ENCODE measurements at regions not wholly inside any gene's neighbourhood (a gene's known extent, or its start where the extent isn't known, plus 50 kb on each side); places are given as distances from the start of the nearest gene placed in this dataset.
"Not testable (repeated sequence)": the region's sequence is repeated elsewhere in the genome, so short reads cannot be mapped to it uniquely, and the experiment has no call there.

GRCh38 chr12:12008931-12009611, 61.7 kb upstream of the BCL2L14 start:
- peak in 6 of 10 donors; percentile 4 to 67 (median 27) for DNase-seq
- Mint-ChIP-seq H3K4me1 (peaks cover 41 to 64% (median 62%) of the 10 kb centered on the region in 4 donors), H3K27ac (peak overlapping the region; percentile 25 to 95 (median 85)), H3K36me3 (no peaks in the 10 kb centered on the region), H3K27me3 (peaks cover 0 to 2% (median 0%) of the 10 kb centered on the region in 5 donors), H3K9me3 (peaks cover 0 to 2% (median 0%) of the 10 kb centered on the region in 9 donors), H3K4me3 (peak overlapping the region in 9 of 10 donors; percentile 43 to 92 (median 84))
- POLR2A ChIA-PET, result interaction anchor here (1.1 to 5.0 kb wide), 5 partner anchors 9 to 359 kb away, joined by 3 to 31 read pairs (median 4); partner anchors contain the start of gene ETV6
- ATAC-seq, result peak; percentile 53 to 83

GRCh38 chr12:12009749-12010276, 60.9 kb upstream of the BCL2L14 start:
- H3K36me3 Mint-ChIP-seq, ATAC-seq, H3K27me3 Mint-ChIP-seq, H3K9me3 Mint-ChIP-seq, DNase-seq: not testable (repeated sequence)
- Mint-ChIP-seq H3K4me1 (peaks cover 39 to 67% (median 63%) of the 10 kb centered on the region in 4 donors), H3K27ac (peak overlapping the region; percentile 79 to 95 (median 89)), H3K4me3 (peak overlapping the region; percentile 75 to 92 (median 84))
- POLR2A ChIA-PET, result interaction anchor here (0.5 to 5.0 kb wide), 5 partner anchors 10 to 716 kb away, joined by 3 to 31 read pairs (median 7); partner anchors contain the start of gene ETV6

DNA sequence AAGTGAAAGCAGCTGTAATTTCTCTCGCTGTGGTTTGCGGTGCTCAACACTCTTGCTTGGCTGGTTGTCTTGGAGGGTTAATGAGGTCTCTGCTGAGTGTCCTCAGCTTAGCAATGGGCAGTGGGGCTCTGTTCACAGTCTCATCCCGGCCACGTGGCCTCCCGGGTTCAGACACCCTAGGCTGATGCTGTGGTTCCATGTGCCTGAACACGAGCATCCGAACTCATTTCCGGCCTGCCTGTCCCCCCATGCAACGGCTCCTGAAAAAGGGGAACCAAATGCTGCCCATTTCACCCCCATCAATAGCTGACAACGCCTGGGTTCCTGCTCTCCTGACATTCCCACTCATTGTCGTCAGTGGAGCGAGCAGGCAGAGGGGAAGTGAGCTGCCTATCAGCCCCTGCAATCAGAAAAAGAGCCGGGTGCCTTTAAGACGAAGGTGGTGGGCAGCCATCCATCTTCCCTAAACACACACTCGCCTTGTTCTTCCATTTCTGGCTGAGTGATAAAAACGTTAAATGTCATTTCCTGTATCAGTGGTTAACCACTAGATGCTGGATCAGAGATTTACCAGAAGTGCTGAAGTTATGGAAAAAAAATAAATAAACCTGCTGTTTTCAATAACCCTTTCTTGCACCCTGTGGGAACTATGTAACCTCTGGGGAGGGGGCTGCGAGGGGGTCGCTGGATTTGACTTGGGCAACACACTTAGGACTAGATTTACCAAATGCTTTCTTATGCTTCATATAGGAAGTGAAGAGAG, 60.3 kb upstream of the BCL2L14 start:
- Mint-ChIP-seq H3K36me3 (no peaks in the 10 kb centered on the region), H3K4me1 (peaks cover 39 to 73% (median 67%) of the 10 kb centered on the region in 4 donors), H3K27ac (peak overlapping the region; percentile 79 to 95 (median 89)), H3K27me3 (peaks cover 0 to 2% (median 0%) of the 10 kb centered on the region in 5 donors), H3K4me3 (peak overlapping the region; percentile 75 to 92 (median 84)), H3K9me3 (no peaks in the 10 kb centered on the region)
- ATAC-seq (peak; percentile 52 to 79), DNase-seq (peak in 8 of 10 donors; percentile 22 to 72 (median 45))
- POLR2A ChIA-PET, result interaction anchor here (0.5 to 5.0 kb wide), 5 partner anchors 10 to 715 kb away, joined by 3 to 31 read pairs (median 7); partner anchors contain the start of gene ETV6

GRCh38 chr12:12011880-12012260, 58.9 kb upstream of the BCL2L14 start:
- POLR2A ChIA-PET, result interaction anchor here (5.0 kb wide), 1 partner anchor 12 kb away, joined by 31 read pairs; no protein-coding TSS in a partner anchor
- no peaks in the 10 kb centered on the region for H3K36me3 Mint-ChIP-seq
- ATAC-seq, result no peak
- H3K27ac Mint-ChIP-seq, result peak overlapping the region in 5 of 10 donors; percentile 7 to 82 (median 31)
- DNase-seq, result no peak
- H3K4me3 Mint-ChIP-seq, result peak overlapping the region in 1 of 10 donors; percentile 3
- H3K4me1 Mint-ChIP-seq, result peaks cover 40 to 73% (median 69%) of the 10 kb centered on the region in 4 donors
- H3K9me3 Mint-ChIP-seq, result no peaks in the 10 kb centered on the region
- H3K27me3 Mint-ChIP-seq, result no peaks in the 10 kb centered on the region

- H3K4me1 Mint-ChIP-seq, result peaks cover 20 to 42% (median 40%) of the 10 kb centered on the region in 4 donors
- H3K27me3 Mint-ChIP-seq, result no peaks in the 10 kb centered on the region
- DNase-seq, result no peak
- H3K36me3 Mint-ChIP-seq, result no peaks in the 10 kb centered on the region
- no peak for ATAC-seq
- POLR2A ChIA-PET, result no interaction called here
- no peaks in the 10 kb centered on the region for H3K9me3 Mint-ChIP-seq
- peak overlapping the region in 9 of 10 donors; percentile 30 to 73 (median 49) for H3K27ac Mint-ChIP-seq
- H3K4me3 Mint-ChIP-seq, result no peak overlapping the region
These were observed 55.6 kb upstream of the BCL2L14 start for GRCh38 chr12:12015073-12015685.

DNA sequence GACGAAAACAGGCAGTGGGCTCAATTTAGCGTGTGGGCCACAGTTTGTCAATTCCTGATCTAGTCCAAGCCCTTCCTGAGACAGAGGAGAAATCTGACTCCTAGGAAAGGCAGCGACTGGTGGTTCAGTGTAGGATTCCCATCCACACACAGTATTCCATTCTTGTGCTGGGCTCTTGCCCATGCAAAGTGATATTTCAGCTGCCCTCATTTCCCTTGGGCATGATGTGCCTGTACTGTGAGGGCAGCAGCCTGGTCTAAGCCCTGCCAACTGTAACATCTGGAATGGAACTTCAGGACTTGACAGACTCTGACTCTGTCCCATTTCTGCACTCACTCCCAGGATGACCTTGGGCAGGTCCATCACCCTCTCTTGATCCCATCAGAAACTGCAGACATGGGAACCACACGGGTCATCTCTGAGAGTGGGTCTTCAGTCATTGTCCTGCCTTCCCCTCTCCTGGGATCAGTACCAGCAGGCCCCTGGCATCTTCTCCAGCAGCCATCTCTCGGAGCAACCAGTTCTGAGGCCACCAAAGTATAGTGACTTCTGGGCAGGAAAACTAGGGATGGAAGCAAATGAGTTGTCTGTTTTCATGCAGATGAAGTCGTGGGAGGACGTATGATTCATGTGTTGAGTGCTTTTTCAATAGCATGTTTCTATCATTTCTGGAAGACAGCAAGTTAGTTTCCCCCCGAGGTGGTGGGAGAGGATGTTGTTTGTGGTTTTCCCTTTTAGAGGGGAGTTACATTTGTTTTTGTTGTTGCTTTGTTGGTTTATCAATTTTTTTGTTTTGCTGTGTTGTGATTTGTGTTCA, 54.2 kb upstream of the BCL2L14 start:
- no peaks in the 10 kb centered on the region for H3K27me3 Mint-ChIP-seq
- DNase-seq (no peak), ATAC-seq (no peak)
- peaks cover 13 to 29% (median 28%) of the 10 kb centered on the region in 4 donors for H3K4me1 Mint-ChIP-seq
- POLR2A ChIA-PET, result no interaction called here
- H3K27ac Mint-ChIP-seq, result peak overlapping the region in 6 of 10 donors; percentile 16 to 89 (median 76)
- peak overlapping the region in 3 of 10 donors; percentile 2 to 44 (median 19) for H3K4me3 Mint-ChIP-seq
- H3K36me3 Mint-ChIP-seq, result no peaks in the 10 kb centered on the region
- no peaks in the 10 kb centered on the region for H3K9me3 Mint-ChIP-seq

GRCh38 chr12:12017135-12017581, 53.6 kb upstream of the BCL2L14 start:
- Mint-ChIP-seq H3K4me3 (peak overlapping the region in 1 of 10 donors; percentile 19), H3K27me3 (no peaks in the 10 kb centered on the region), H3K4me1 (peaks cover 12 to 27% (median 26%) of the 10 kb centered on the region in 4 donors), H3K27ac (peak overlapping the region in 6 of 10 donors; percentile 1 to 89 (median 76)), H3K9me3 (no peaks in the 10 kb centered on the region), H3K36me3 (no peaks in the 10 kb centered on the region)
- no peak for DNase-seq
- no peak for ATAC-seq
- POLR2A ChIA-PET, result no interaction called here

GRCh38 chr12:12017798-12018197, 52.9 kb upstream of the BCL2L14 start:
- H3K27me3 Mint-ChIP-seq, result no peaks in the 10 kb centered on the region
- peaks cover 10 to 27% (median 23%) of the 10 kb centered on the region in 4 donors for H3K4me1 Mint-ChIP-seq
- POLR2A ChIA-PET, result no interaction called here
- H3K4me3 Mint-ChIP-seq, result no peak overlapping the region
- H3K27ac Mint-ChIP-seq, result peak overlapping the region in 3 of 10 donors; percentile 5 to 57 (median 40)
- no peaks in the 10 kb centered on the region for H3K9me3 Mint-ChIP-seq
- ATAC-seq (no peak), DNase-seq (no peak)
- H3K36me3 Mint-ChIP-seq, result no peaks in the 10 kb centered on the region

DNA sequence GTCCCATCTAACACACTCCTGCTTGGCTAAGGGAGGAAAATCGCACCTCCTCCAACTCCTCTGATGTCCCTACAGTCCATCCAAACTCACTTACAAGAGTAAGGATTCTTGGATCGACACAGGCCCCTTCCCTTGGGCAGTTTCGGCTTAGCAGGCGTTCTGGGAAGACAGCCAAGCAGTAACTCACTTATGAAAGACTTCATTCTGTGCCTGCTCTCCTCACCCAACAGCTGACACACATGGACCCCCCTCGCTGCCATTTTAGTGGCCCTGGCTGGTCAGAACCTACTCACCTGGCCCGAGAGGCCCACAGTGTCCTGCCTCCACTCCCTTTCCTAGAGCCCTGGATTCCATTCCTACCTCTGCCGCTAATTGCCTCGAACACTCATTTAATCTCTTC, 52.3 kb upstream of the BCL2L14 start:
- Mint-ChIP-seq H3K9me3 (no peaks in the 10 kb centered on the region), H3K36me3 (no peaks in the 10 kb centered on the region), H3K27ac (peak overlapping the region in 2 of 10 donors; percentile 34 to 49), H3K4me1 (peaks cover 10 to 31% (median 23%) of the 10 kb centered on the region in 4 donors), H3K4me3 (no peak overlapping the region), H3K27me3 (no peaks in the 10 kb centered on the region)
- ATAC-seq (no peak), DNase-seq (no peak)
- POLR2A ChIA-PET, result no interaction called here

- no peak for DNase-seq
- H3K27ac Mint-ChIP-seq, result peak overlapping the region in 1 of 10 donors; percentile 83
- POLR2A ChIA-PET, result no interaction called here
- ATAC-seq, result no peak
- peaks cover 15 to 42% (median 26%) of the 10 kb centered on the region in 4 donors for H3K4me1 Mint-ChIP-seq
- no peaks in the 10 kb centered on the region for H3K36me3 Mint-ChIP-seq
- H3K27me3 Mint-ChIP-seq, result no peaks in the 10 kb centered on the region
- H3K9me3 Mint-ChIP-seq, result no peaks in the 10 kb centered on the region
- H3K4me3 Mint-ChIP-seq, result no peak overlapping the region
These were observed 50.9 kb upstream of the BCL2L14 start for GRCh38 chr12:12019881-12020280.

GRCh38 chr12:12020762-12021161, 50.0 kb upstream of the BCL2L14 start:
- DNase-seq, result no peak
- Mint-ChIP-seq H3K9me3 (peaks cover 0 to 7% (median 0%) of the 10 kb centered on the region in 9 donors), H3K27ac (no peak overlapping the region), H3K4me3 (no peak overlapping the region), H3K27me3 (no peaks in the 10 kb centered on the region), H3K36me3 (no peaks in the 10 kb centered on the region), H3K4me1 (peaks cover 17 to 43% (median 23%) of the 10 kb centered on the region in 4 donors)
- ATAC-seq, result no peak
- POLR2A ChIA-PET, result no interaction called here
